Activated gamma-delta T cell treated with Interleukin-2 at 50 U/mL for 16 hours (primary cell): ENCODE measurements at regions not wholly inside any gene's neighbourhood (a gene's known extent, or its start where the extent isn't known, plus 50 kb on each side); places are given as distances from the start of the nearest gene placed in this dataset.
A peak's percentile ranks its signal among the peaks of the same experiment; 100 is the strongest.

Experiments
- DNase-seq: peaks from one replicate; pipeline ENCODE4 v3.0.0-alpha.2; 2020

- DNase-seq, result no peak
These were observed 144.2 kb downstream of the IRF8 start for GRCh38 chr16:86042996-86043725.

- no peak for DNase-seq
These were observed 145.3 kb downstream of the IRF8 start for GRCh38 chr16:86044241-86044671.

- peak; percentile 15 for DNase-seq
These were observed 146.1 kb downstream of the IRF8 start for GRCh38 chr16:86044881-86045590.

- no peak for DNase-seq
These were observed 146.6 kb downstream of the IRF8 start for GRCh38 chr16:86045591-86045971.

- DNase-seq, result no peak
These were observed 147.1 kb downstream of the IRF8 start for GRCh38 chr16:86046026-86046425.

- no peak for DNase-seq
These were observed 147.8 kb downstream of the IRF8 start for GRCh38 chr16:86046667-86047270.

- DNase-seq, result no peak
These were observed 149.3 kb downstream of the IRF8 start for GRCh38 chr16:86048221-86048620.

GRCh38 chr16:86048882-86049585, 150.1 kb downstream of the IRF8 start:
- no peak for DNase-seq

- DNase-seq, result no peak
These were observed 150.7 kb downstream of the IRF8 start for GRCh38 chr16:86049641-86050040.

- no peak for DNase-seq
These were observed 151.1 kb downstream of the IRF8 start for GRCh38 chr16:86050111-86050510.

GRCh38 chr16:86050591-86051367, 151.8 kb downstream of the IRF8 start:
- no peak for DNase-seq

GRCh38 chr16:86051368-86052114, 152.6 kb downstream of the IRF8 start:
- DNase-seq, result no peak

GRCh38 chr16:86052115-86052670, 153.2 kb downstream of the IRF8 start:
- no peak for DNase-seq

- DNase-seq, result no peak
These were observed 154.0 kb downstream of the IRF8 start for GRCh38 chr16:86052926-86053325.

- DNase-seq, result no peak
These were observed 160.6 kb downstream of the IRF8 start for GRCh38 chr16:86059253-86060171.

- no peak for DNase-seq
These were observed 161.7 kb downstream of the IRF8 start for GRCh38 chr16:86060381-86061317.

GRCh38 chr16:86061318-86061695, 162.3 kb downstream of the IRF8 start:
- no peak for DNase-seq

- no peak for DNase-seq
These were observed 162.8 kb downstream of the IRF8 start for GRCh38 chr16:86061721-86062120.

GRCh38 chr16:86062271-86062965, 163.5 kb downstream of the IRF8 start:
- no peak for DNase-seq
